ENCODE measurements at regions not wholly inside any gene's neighbourhood (a gene's known extent, or its start where the extent isn't known, plus 50 kb on each side); places are given as distances from the start of the nearest gene placed in this dataset.

DNA sequence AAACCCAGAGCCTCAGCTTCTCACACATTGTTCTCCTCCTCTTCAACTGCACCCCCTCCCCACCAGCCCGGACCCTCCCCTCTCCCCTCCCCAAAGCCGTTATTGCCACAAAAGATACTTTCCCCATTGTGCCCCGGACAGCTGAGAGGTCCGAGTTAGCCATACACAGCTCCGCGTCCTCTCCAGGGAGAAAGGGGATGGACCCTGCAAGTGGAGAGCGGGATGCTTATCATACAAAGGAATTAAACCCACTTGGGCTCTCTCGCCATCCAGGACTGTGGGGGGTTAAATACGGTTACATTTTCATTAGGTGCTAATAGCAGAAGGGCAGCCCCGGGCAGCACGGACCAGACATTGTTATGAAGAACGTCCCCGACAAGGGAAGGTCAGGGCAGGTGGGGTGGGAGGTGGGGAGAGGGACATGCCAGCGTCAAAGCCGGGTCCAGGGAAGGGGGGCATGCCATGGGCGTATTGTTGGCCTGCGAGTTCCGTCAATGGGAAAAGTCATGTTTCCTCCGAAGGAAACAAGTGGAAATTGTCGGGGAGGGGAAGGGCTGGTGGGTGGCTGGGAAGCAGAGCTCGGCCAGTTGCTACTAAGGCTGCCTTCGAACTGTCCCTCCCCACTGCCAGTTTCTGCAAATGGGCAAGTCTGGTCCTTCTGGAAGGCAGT is 99.1 kb downstream of the SOX9 start:
- no peaks in the 10 kb centered on the region for H4K20me1 ChIP-seq (replicated peaks; ENCODE audit: insufficient read depth)
- ATAC-seq (peak; percentile 37), DNase-seq (ENCODE audit: low spot score) (peak; percentile 25)
- H3K27ac ChIP-seq (ENCODE audit: low read depth): no peak overlapping the region
- peak overlapping the region; percentile 77 for H3K4me3 ChIP-seq
- no peak for TF ChIP-seq ZNF462 (CRISPR knock-in tag; IDR thresholded peaks at IDR 0.05)
- TF ChIP-seq EZH2 (IDR thresholded peaks at IDR 0.05; ENCODE audit: low read depth, unreplicated experiment): peak; percentile 35
- peak overlapping the region; percentile 78 for H3K4me3 Mint-ChIP-seq
- no peaks in the 10 kb centered on the region for H3F3A ChIP-seq (replicated peaks; ENCODE audit: low read depth)
- H3K27ac Mint-ChIP-seq: no peak overlapping the region
- peak overlapping the region; percentile 86; the same call in 1 of the 2 replicates for H2AFZ ChIP-seq
- H3K9me2 ChIP-seq (ENCODE audit: insufficient read depth): no peaks in the 10 kb centered on the region
- peaks cover 73% of the 10 kb centered on the region for H3K27me3 ChIP-seq (ENCODE audit: insufficient read depth)
- H3K27me3 Mint-ChIP-seq (ENCODE audit: insufficient read depth, low read depth, poor library complexity): peaks cover 37% of the 10 kb centered on the region
- H3K4me2 ChIP-seq: peak overlapping the region; percentile 97
- peaks cover 47% of the 10 kb centered on the region for H3K4me1 Mint-ChIP-seq
- H3K36me3 Mint-ChIP-seq (ENCODE audit: low read depth): no peaks in the 10 kb centered on the region
- no peaks in the 10 kb centered on the region for H3K36me3 ChIP-seq (ENCODE audit: insufficient read depth)
- peaks cover 44% of the 10 kb centered on the region for H3K4me1 ChIP-seq (ENCODE audit: insufficient read depth)
- no peaks in the 10 kb centered on the region for H3K79me2 ChIP-seq (replicated peaks; ENCODE audit: insufficient read depth)
- no peaks in the 10 kb centered on the region for H3K9me3 Mint-ChIP-seq

GRCh38 chr17:72222661-72223380 is 102.0 kb downstream of the SOX9 start:
- no peak overlapping the region for H2AFZ ChIP-seq
- peaks cover 60% of the 10 kb centered on the region for H3K27me3 ChIP-seq (ENCODE audit: insufficient read depth)
- no peaks in the 10 kb centered on the region for H4K20me1 ChIP-seq (replicated peaks; ENCODE audit: insufficient read depth)
- no peaks in the 10 kb centered on the region for H3K9me3 Mint-ChIP-seq
- no peak overlapping the region; the same call in 1 of the 2 replicates for H3K27ac Mint-ChIP-seq
- H3K4me1 ChIP-seq (ENCODE audit: insufficient read depth): peaks cover 44% of the 10 kb centered on the region
- H3K36me3 ChIP-seq (ENCODE audit: insufficient read depth): no peaks in the 10 kb centered on the region
- no peaks in the 10 kb centered on the region for H3K9me2 ChIP-seq (ENCODE audit: insufficient read depth)
- DNase-seq (ENCODE audit: low spot score): peak; percentile 26
- H3K4me3 ChIP-seq: no peak overlapping the region
- H3K27me3 Mint-ChIP-seq (ENCODE audit: insufficient read depth, low read depth, poor library complexity): peaks cover 40% of the 10 kb centered on the region
- H3K4me3 Mint-ChIP-seq: peak overlapping the region; percentile 26; the same call in 1 of the 3 replicates
- ATAC-seq: no peak; the same call in 2 of the 3 replicates
- no peak overlapping the region for H3K27ac ChIP-seq (ENCODE audit: low read depth)
- H3K36me3 Mint-ChIP-seq (ENCODE audit: low read depth): no peaks in the 10 kb centered on the region
- peak overlapping the region; percentile 12 for H3K4me2 ChIP-seq
- no peaks in the 10 kb centered on the region for H3K79me2 ChIP-seq (replicated peaks; ENCODE audit: insufficient read depth)
- peaks cover 43% of the 10 kb centered on the region for H3K4me1 Mint-ChIP-seq
- no peak for TF ChIP-seq EZH2 (IDR thresholded peaks at IDR 0.05; ENCODE audit: low read depth, unreplicated experiment)
- TF ChIP-seq ZNF462 (CRISPR knock-in tag; IDR thresholded peaks at IDR 0.05): 0 out of 2 replicates have a peak, but pooled peaks have one; percentile 41
- H3F3A ChIP-seq (replicated peaks; ENCODE audit: low read depth): no peaks in the 10 kb centered on the region

Measured in GM23338 (cell line).